GM21381 (cell line): ENCODE measurements at regions not wholly inside any gene's neighbourhood (a gene's known extent, or its start where the extent isn't known, plus 50 kb on each side); places are given as distances from the start of the nearest gene placed in this dataset.

Experiments used
- ATAC-seq: cut with Tn5 transposase; IDR thresholded peaks from one replicate; pipeline ENCODE4 v1.9.1; 2021; ENCODE audit warnings: mild to moderate bottlenecking, moderate library complexity; ENCODE audit not compliant: unreplicated experiment

DNA sequence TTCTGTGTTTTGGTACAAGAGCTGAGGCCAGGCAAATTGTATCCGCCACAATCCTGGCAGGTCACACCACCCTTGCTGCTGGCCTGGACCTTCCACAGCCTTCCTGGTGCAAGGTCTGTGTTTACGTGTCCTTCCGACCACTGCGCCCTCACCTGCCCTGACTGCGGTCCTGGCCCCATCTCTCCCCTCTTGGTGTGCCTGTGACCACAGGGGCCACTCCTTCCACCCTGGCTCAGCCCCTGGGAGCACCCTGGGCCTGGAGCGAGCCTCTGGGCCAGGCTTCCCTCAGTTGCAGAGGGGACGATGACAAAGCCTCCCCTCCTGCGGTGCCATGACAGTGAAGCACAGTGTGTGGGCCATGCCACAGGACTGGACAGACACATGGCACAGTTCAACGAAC lies 104.5 kb downstream of the PLXNA1 start:
- ATAC-seq: no peak

DNA sequence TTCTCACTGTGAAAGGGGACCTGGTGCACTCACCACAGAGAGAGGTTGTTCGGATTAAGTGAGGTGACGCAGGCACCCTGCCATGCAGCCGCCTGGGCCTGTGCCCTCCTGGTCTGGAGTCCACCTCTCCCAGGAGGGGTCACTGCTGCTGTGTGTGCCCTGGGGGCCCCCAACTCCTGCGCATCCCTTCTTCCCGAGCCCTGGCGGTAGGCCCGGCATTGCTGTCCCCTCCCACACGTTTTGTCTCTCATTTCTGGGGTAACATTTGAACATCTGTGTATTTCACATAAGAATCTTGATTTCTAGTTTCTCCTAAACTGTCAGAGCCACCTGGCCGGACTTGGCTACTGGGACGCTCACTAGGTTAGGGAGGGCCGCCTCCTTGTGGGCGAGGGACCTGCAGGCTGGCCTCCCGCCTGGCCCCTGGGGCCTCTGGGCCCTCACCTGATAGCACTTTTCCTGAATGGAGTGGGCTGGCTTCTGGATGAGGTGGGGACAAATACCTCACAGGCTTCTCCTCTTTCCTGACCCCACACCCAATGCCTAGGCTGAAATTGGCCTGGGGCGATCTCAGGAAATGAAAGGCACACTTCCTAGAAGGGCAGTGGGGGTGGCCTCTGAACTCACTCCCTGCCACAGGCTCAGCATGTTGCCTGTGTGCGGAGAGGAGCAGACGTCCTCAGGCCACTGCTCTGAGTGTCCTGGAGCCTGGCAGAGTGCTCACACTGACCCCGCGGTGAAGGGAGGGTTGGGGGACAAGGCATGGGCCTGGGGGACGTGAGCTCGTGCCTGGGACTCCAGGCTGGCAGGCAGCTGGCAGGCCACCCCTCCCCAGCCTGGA lies 104.2 kb upstream of the PRR23E start:
- ATAC-seq: no peak

DNA sequence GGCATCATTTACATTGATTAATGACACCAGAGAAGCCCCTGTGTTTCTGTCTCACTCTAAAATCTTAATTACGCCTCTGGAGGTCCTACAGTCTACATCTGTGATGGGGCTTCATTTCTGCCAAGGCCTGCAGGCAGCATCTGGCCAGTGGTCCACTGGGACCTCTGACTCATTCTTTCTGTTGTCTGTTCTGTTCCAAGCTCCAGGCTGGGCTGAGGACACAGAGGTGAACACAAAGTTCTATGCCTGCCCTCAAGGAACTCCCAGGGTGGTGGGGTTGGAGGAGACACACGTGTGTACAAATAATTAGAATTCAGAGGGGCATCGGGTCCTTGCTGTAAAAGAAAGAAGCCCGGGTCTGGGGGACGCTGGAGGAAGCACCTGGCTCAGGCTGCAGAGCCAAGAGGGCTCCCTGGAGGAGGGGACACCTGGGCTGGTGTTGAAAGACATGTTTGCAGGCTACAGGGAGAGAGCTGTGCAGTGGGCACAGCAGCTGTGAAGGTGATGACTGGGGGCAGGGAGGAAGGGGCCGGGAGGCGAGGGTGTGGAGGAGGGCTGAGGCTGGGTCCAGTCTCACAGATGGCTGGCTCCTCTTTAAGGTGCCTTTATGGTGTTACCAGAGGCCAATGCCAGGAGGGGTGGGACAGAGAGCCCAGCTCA lies 103.3 kb upstream of the PRR23E start:
- no peak for ATAC-seq

DNA sequence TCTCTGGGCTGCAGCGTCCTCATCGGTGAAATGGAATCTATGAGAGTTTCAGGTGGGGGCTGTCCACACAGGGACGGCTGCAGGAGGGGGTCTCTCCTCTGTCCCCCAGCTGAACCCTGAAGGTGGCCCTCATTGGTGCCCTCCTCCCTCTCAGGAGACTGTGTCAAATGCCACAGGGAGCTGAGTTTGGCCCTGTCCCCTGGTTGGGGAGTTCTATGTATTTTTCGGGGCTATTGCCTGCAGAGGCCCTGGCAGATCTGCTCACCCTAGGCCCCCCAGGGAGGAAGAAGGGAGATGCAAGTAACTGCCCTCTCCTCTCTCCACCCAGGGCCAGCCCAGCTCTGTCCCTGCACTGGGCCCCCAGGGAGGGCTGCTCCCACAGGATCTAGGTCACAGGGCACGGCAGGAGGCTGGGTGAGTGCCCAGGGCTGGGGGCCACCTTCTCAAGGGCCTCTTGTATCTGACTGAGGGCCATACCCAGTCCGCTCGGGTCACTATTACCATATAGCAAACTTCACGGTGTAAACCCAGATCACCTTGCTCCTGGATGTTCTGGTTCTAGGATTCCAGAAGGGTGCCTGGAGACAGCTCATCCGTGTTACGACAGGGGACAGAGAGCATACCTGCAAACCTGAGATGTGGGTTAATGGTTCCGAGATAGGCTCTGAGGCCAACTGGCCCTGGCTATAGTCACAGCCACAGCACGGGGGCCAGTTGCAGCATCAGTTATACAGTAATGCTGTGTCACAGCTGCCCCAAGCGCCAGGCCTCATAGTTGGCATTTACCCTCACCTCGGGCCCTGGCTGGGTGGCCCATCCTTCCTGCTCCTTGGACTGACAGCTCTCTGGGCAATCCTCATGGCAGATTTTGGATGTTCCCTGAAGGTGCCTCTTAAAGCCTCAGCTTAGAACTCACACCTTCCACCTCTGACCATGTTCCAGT lies 102.4 kb upstream of the PRR23E start:
- ATAC-seq: no peak

DNA sequence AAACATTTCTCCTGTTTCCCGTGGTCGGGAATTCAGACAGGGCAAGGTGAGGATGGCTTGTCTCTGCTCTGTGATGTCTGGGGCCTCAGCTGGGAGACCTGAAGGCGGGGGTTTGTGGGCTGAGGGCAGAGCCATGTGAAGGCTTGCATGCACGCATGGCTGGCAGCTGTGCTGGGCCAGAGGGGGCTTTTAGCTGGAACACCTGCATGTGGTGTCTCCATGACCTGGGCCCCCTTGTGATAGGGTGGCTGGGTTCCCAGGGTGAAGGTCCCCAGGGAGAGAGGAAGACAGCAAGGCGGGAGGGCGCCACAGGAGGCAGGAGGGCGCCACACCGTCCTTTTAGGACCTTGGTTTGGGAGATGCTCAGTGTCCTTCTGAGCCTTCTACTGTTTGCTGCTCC lies 101.6 kb upstream of the PRR23E start:
- ATAC-seq: no peak

DNA sequence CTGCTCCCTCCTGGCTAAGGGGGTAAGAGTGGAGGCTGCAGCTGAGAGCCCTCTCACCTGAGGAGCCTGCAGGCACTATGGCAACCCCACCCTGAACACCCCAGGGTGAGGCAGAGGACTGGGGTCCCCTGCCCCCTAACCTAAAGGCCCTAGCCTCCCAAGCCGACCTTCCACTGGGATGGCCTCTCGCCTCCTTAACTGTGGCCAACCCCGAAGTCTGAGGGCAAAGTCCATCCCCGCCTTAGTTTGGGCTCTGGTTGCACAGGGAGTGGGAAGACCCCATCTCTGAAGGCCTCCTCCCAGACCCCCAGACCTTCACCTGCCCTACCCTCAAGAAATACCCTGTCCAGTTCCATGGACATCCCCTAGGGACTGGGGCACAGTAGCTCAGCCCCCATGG lies 100.6 kb upstream of the PRR23E start:
- no peak for ATAC-seq

DNA sequence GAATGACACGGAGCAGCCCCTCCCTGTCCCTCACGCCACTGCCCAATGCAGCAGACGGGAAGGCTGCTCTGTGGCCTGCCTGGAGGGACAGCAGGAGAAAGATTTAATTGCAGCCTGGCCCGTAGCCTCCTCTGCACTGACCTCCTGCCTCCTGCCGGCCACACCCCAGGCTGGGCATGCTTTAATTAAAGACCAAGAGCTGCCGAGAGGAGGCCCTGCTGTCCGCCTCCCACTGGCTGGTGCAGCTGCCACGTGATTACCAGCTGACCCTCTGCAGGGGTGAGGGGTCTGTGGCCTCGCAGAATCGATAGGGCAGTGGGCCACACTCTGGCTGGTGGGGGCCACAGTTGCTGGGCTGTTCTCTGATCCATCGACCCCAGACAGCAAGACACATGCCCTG lies 100.2 kb upstream of the PRR23E start:
- no peak for ATAC-seq

DNA sequence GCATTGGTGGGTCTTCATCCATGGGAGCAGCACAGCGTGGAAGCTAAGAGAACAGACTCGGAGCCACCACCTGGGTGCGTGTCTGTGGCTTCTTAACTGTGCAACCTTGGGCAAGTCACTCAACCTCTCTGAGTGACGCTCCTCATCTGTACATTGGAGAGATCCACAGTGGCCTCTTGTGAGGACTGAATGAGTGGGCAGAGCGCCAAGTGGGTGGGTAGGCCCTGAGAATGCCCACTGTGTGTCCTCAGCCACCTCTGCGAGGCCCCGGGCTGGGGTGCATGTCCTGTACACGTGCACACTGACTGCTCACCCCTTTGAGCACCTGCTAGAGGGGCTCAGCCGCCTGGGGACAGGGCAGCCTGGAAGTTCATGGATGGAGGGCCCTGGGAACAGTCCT lies 99.6 kb upstream of the PRR23E start:
- no peak for ATAC-seq

DNA sequence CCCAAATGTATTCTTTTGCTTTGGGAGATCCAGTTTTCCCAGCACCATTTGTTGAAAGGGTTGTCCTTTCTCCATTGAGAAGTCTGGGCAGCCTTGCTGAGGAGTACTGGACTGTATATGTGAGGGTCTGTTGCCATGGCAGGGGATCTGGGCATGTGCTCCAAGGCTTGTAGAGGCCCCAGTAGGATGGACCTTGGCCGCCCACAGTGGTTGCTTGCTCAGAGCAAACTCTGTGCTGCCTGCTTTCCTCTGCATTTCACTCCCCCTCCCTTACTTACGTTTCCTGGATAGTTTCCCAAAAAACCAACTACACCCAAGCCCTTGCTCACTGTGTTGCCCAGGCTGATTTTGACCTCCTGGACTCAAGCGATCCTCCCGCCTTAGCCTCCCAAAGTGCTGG lies 97.2 kb upstream of the PRR23E start:
- ATAC-seq: no peak

DNA sequence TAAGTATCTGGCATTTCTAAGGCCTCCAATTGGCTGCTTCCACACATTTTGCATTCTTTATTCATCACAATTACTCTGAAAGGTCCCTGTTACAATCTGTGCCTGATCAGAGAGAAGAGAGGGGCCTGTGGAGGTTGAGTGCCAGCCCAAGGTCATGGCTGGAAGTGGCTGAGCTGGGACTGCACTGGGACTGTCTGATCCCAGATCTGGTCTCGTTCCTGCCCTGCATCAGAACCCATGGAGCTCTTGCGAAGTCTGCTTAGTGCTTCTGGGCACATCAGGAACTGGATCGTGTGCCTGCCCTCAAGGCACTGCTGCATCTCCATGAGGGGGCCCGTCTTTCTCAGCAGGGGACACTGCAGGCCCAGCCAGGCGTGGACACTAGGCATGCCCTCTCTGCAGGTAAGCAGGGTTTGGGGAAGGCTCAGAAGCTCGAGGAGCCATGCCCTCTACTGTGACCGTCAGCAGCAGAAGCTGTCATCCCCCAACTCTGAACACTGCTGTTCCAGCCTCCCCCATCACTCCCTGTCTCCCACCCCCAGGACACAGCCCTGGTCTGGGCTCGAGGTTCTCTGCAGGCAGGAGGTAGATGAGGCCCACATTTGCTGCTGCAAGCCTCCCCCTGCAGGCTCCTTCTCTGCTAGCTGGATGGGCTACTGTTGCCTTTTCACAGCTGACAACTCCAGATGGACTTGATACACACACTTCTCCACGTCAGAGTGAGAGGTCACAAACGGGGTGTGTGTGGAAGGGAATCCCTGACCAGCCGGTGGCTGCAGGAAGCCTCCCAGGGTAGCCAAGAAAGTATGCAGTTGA lies 96.5 kb upstream of the PRR23E start:
- no peak for ATAC-seq

DNA sequence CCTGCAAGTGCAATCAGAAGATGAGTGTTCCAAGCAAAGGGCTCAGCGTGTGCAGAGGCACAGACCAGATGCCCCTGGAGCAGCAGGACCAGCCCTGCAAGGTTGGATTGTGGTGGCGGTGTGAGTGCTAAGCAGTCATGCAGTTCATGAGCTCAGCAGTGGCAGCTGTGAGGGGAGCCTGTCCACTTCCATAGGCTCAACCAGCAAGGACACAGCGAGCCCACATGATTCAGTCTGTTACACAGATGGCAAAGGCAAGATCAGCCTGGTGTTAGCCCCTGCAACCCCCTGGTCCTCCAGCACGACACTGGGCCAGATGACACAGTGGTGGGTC lies 95.9 kb upstream of the PRR23E start:
- ATAC-seq: no peak

DNA sequence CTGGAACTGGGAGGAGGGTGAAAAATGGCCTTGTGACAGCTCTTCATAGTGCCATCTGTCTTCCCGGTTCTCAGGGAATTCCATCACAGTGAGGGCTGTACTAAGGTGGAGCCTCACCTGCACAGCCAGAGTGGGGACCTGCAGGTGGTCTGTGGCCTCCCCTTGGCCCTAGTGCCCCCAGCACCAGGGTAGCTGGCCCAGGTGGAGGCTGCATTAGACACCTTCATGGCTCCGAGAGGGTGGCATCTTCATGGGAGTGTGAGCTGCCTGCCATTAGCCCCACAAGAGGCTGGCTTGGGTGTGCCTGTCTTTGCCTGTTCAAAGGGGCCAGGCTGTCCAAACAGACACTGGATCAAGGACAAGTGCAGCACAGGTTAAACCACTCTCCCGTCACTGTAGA lies 95.5 kb upstream of the PRR23E start:
- no peak for ATAC-seq

DNA sequence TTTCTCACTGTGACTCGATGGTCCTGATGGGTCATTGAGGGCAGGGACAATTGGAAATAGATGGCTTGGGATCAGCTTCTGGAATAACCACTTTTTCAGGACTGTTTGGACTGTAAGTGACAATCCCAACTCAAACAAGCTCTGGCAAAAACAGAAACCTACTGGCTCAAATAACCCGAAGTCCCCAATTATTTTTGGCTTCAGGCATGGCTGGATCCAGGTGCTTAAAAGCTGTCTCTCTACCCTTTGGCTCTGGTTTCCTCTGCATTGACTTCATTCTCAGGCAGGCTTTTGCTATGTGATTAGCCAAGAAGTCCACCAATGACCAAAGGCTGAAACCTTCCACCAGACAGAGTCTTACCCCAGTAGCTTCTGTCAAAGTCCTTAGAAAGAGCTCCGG lies 92.9 kb upstream of the PRR23E start:
- no peak for ATAC-seq

DNA sequence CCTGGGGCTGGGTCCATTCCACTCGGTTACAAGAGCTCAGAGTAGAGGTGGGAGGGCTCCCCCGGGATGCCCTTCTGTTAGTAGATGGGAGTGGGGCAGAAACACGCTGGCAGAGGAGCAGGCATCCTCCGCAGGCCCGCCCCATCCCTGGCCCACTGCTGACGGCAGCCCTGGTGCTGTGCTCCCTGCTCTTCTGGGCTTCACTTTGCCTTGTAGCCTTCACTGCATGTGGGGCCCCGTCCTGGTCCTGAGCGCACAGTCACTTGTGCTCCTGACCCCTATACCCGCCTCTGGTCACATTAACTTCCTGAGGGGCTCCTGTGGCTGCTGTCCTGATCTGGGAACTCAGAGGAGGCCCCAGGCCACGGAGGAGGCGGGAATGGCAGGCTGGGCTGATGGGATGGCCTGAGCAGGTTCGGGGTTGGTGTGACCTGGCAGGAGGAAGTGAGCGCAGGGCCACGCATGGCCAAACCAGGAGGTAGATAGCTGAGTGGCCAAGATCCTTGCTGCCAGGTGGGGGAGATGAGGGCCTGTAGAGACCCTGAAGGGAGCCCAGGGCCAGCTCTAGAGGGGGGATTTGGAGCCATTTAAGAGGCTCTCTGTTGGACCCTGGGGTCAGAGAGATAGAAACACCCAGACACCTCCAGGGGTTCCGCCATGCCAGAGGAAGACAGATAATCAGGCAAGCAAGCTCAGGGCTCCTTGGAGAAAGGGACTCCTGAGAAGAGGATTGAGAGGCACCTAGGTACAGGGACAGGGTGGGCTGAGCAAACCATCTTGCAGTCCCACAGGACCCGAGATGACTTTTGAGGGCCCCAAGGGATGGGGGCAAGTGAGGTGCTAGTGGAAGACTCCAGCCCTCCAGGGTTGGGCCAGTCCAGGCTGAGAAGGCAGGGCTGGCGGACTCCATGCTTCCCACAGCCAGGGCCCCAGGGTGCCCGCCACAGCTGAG lies 92.2 kb upstream of the PRR23E start:
- ATAC-seq: no peak

DNA sequence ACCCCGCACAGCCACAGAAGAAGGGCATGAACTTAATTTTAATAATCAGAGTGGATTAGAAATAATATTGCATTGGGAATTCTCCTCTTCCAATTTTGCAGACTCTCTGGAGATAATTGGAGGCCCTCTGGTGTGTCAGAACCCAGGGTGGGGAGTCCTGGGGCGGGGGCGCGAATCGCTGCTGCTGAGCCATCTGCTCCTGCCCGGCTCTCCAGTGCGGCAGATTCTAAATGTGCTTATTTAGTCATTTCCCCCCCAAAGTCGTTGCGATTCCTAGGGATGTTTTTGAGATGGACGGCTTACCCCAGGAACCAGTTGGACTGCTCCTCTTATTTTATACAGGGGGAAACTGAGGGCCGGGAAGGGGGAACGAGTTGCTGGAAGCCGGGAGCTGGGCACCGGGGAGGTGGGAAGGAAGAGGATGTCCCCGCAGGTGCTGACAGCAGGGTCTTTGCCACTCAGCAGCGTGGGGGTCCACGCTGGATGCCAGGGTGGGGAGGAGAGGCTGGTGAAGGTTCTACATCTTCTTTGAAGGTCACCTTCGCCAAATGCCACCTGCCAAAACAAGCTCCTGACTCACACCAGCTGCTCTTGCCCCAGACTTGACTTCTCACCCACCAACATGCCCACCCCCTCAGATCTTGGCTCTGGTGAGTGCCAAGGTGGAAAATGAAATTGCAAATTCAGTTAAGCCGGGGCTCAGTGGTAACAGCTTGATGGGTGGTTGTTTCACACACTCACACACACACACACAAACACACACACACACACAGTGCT lies 91.3 kb upstream of the PRR23E start:
- no peak for ATAC-seq

DNA sequence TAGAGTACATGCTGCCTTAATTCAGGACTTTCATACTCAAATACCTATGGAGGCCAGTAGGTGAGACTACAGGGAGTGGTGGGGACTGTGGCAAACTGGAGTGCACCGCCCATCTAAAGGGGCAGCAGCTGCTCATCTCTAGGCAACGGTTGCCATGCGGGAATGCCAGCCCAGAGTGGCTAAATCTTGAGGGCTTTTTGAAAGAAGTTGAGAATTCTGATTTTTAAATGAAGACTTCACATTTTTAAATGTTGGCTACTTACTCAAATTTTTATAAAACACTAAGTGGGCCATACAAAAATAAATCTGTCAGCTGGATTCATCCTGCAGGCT lies 90.8 kb upstream of the PRR23E start:
- ATAC-seq: no peak

DNA sequence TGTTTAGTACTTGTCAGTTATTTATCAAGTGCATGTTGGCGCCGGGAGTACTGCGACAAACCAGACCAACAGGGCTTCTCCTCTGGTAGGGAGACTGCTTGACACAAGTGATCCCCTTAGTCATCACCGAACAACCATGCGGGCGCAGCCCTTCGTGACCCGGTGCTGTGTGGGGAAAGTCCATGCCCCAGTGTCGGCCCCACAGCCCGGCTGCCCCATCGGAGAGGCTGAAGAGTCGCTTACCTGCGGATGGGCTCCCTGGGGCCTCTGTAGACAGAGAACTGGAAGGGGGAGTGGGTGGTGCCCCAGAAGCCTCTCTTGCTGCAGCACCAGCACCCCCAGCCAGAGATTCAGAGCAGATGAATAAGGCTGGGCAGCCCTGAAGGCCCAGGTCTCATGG lies 90.3 kb upstream of the PRR23E start:
- no peak for ATAC-seq

DNA sequence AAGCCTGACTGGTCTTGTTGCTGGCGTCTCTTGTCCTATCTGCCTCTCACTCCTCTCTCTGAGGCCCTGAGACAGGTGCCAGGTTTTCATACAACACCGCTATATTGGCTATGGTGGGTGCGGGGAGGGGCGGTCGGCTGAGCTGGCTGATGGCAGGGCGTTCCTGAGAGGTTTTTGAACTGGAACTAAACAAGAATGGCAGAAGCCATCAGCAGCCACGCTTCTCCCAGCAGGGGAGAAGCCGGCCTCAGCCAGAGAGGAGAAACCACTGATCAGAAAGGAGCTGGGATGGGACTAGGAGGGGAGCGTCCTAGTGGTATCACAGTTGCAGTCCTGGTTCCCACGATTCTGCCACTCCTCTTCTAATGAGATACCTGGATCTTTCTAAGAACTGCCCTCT lies 89.9 kb upstream of the PRR23E start:
- no peak for ATAC-seq

DNA sequence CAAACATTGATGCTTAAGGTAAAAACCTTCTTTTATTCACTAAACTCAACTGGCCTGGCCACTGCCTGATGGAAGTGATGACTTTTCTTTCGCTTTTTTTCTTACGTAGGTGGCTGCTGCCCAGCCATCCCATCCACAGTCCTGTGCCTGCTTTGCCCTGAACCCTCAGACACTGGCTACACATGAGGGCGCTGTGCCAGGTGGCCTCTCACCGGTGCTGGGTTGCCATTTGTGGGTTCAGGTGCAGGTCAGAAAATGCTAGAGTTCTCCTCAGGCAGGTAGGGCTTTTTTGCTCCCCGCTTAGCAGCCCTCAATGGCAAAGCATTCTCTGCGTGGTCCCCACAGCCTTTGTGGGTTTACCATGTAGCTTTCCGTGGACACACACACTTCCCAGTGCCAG lies 88.3 kb upstream of the PRR23E start:
- no peak for ATAC-seq
